NCI-H1436 (cell line): ENCODE measurements at regions not wholly inside any gene's neighbourhood (a gene's known extent, or its start where the extent isn't known, plus 50 kb on each side); places are given as distances from the start of the nearest gene placed in this dataset.

Experiments used
- DNase-seq: peaks from one replicate; lab custom pipeline; 2025; lab: John Stamatoyannopoulos, UW

GRCh38 chr16:86664522-86665318 is 86.4 kb downstream of the FOXL1 start:
- no peak for DNase-seq

- DNase-seq: no peak
Measured at GRCh38 chr16:86665319-86665675, 86.9 kb downstream of the FOXL1 start.

- DNase-seq: no peak
Measured at GRCh38 chr16:86665929-86666328, 87.6 kb downstream of the FOXL1 start.

GRCh38 chr16:86667035-86667434 is 88.7 kb downstream of the FOXL1 start:
- DNase-seq: no peak

- no peak for DNase-seq
Measured at GRCh38 chr16:86668136-86668910, 90.0 kb downstream of the FOXL1 start.

- no peak for DNase-seq
Measured at GRCh38 chr16:86669285-86669805, 91.0 kb downstream of the FOXL1 start.

GRCh38 chr16:86669937-86670749 is 91.8 kb downstream of the FOXL1 start:
- no peak for DNase-seq

- no peak for DNase-seq
Measured at GRCh38 chr16:86670750-86671234, 92.4 kb downstream of the FOXL1 start.

- no peak for DNase-seq
Measured at GRCh38 chr16:86671486-86672178, 93.3 kb downstream of the FOXL1 start.

- no peak for DNase-seq
Measured at GRCh38 chr16:86672179-86672863, 94.0 kb downstream of the FOXL1 start.

- no peak for DNase-seq
Measured at GRCh38 chr16:86673090-86673955, 95.0 kb downstream of the FOXL1 start.

GRCh38 chr16:86673956-86674453 is 95.7 kb downstream of the FOXL1 start:
- DNase-seq: no peak

GRCh38 chr16:86676254-86676670 is 97.9 kb downstream of the FOXL1 start:
- DNase-seq: no peak

GRCh38 chr16:86679490-86679889 is 101.1 kb downstream of the FOXL1 start:
- DNase-seq: no peak

- no peak for DNase-seq
Measured at GRCh38 chr16:86680162-86680561, 101.8 kb downstream of the FOXL1 start.

GRCh38 chr16:86680661-86681030 is 102.3 kb downstream of the FOXL1 start:
- DNase-seq: no peak

- no peak for DNase-seq
Measured at GRCh38 chr16:86681031-86681756, 102.8 kb downstream of the FOXL1 start.

GRCh38 chr16:86681757-86682106 is 103.4 kb downstream of the FOXL1 start:
- DNase-seq: no peak

- DNase-seq: no peak
Measured at GRCh38 chr16:86682219-86682904, 104.0 kb downstream of the FOXL1 start.
